Lung (tissue), 11 donors: ENCODE measurements at regions not wholly inside any gene's neighbourhood (a gene's known extent, or its start where the extent isn't known, plus 50 kb on each side); places are given as distances from the start of the nearest gene placed in this dataset.

ENCODE experiments used
- ATAC-seq: fragments of 200-7000 bp; cut with Tn5 transposase; one replicate; pipeline ENCODE4 v1.9.1; 2020; ENCODE audit warnings: moderate number of reproducible peaks; ENCODE audit not compliant: insufficient read depth, low FRiP score
- DNase-seq, 3 donors: peaks; one replicate each; pipeline ENCODE4 v3.0.0-alpha.2; 2013 to 2017
- H3K27ac ChIP-seq, 2 donors: one replicate each; pipeline ENCODE4 v1.5.1; 2013; ENCODE audit warnings: mild to moderate bottlenecking in 2 of 2, moderate library complexity in 2 of 2, control low read depth in 1 of 2, inconsistent platforms in 1 of 2, low read depth in 1 of 2, low read length in 1 of 2
- H3K27me3 ChIP-seq, 3 donors: one replicate each; pipeline ENCODE4 v1.5.1; 2013; ENCODE audit warnings: low read length in 2 of 3; ENCODE audit not compliant: control insufficient read depth in 3 of 3, insufficient read depth in 3 of 3
- H3K36me3 ChIP-seq, 4 donors: one replicate each; pipeline ENCODE4 v1.5.1; 2013; ENCODE audit warnings: low read length in 4 of 4, mild to moderate bottlenecking in 1 of 4, moderate library complexity in 1 of 4; ENCODE audit not compliant: control insufficient read depth in 4 of 4, insufficient read depth in 4 of 4
- H3K4me1 ChIP-seq, 5 donors: one replicate each; pipeline ENCODE4 v1.5.1; 2013; ENCODE audit warnings: low read length in 5 of 5, mild to moderate bottlenecking in 2 of 5, moderate library complexity in 1 of 5; ENCODE audit not compliant: control insufficient read depth in 5 of 5, insufficient read depth in 5 of 5
- H3K4me3 ChIP-seq: one replicate; pipeline ENCODE4 v1.5.1; 2013; ENCODE audit warnings: mild to moderate bottlenecking, control low read depth, moderate library complexity
- H3K9ac ChIP-seq, 2 donors: one replicate each; pipeline ENCODE4 v1.5.1; 2013; ENCODE audit warnings: low read length in 2 of 2, control low read depth in 1 of 2; ENCODE audit not compliant: insufficient read depth in 1 of 2
- H3K9me3 ChIP-seq, 4 donors: one replicate each; pipeline ENCODE4 v1.5.1; 2013; ENCODE audit warnings: low read length in 3 of 4, mild to moderate bottlenecking in 1 of 4, moderate library complexity in 1 of 4; ENCODE audit not compliant: control insufficient read depth in 4 of 4, insufficient read depth in 3 of 4
- CTCF ChIP-seq: IDR thresholded peaks from 2 replicates; pipeline ENCODE4 v1.5.1; 2012; ENCODE audit warnings: mild to moderate bottlenecking; ENCODE audit errors: control extremely low read depth, extremely low read depth
- WGBS, 2 donors: extraction: QIAGEN DNeasy Blood & Tissue Kit; methylation state at CpG; one replicate each; pipeline ENCODE4 v1.1.7; 2013; 5-methylcytosine and 5-hydroxymethylcytosine counted together
- donor health status: control.
- donor health status: control.
- donor health status: Bipolar disorder and iron deficiency.
- donor health status: healthy.
- donor health status: DM: yes; HTN: yes; CAD: no.

GRCh38 chr2:215879331-215879730 is 134.0 kb downstream of the MREG start:
- 51 to 83% methylated on average over 1 of the region's 1 CpG for WGBS, 2 donors
- H3K4me1 ChIP-seq: peaks cover 0 to 33% (median 7%) of the 10 kb centered on the region in 5 donors
- no peaks in the 10 kb centered on the region for H3K27me3 ChIP-seq
- H3K36me3 ChIP-seq: no peaks in the 10 kb centered on the region
- no peak for ATAC-seq
- peak in 2 of 3 donors; percentile 60 to 82 for DNase-seq
- no peak overlapping the region for H3K27ac ChIP-seq
- no peak overlapping the region for H3K9ac ChIP-seq
- H3K9me3 ChIP-seq: peaks cover 0 to 5% (median 2%) of the 10 kb centered on the region in 4 donors
- no peak overlapping the region for H3K4me3 ChIP-seq
- TF ChIP-seq CTCF: no peak

GRCh38 chr2:215878476-215879063 is 134.8 kb downstream of the MREG start:
- Histone ChIP-seq H3K27me3 (no peaks in the 10 kb centered on the region), H3K4me3 (no peak overlapping the region), H3K36me3 (no peaks in the 10 kb centered on the region), H3K4me1 (peaks cover 0 to 27% (median 2%) of the 10 kb centered on the region in 5 donors), H3K9me3 (peaks cover 0 to 5% (median 2%) of the 10 kb centered on the region in 4 donors), H3K27ac (no peak overlapping the region), H3K9ac (no peak overlapping the region)
- WGBS, 2 donors: 82 to 87% methylated on average over 4 of the region's 4 CpGs
- DNase-seq: no peak
- no peak for TF ChIP-seq CTCF
- no peak for ATAC-seq

GRCh38 chr2:215876937-215877238 is 136.5 kb downstream of the MREG start:
- ATAC-seq: no peak
- no peak overlapping the region for H3K4me3 ChIP-seq
- no peaks in the 10 kb centered on the region for H3K36me3 ChIP-seq
- no peaks in the 10 kb centered on the region for H3K27me3 ChIP-seq
- DNase-seq: no peak
- no peak overlapping the region for H3K9ac ChIP-seq
- no peak for TF ChIP-seq CTCF
- peaks cover 0 to 27% (median 0%) of the 10 kb centered on the region in 5 donors for H3K4me1 ChIP-seq
- H3K27ac ChIP-seq: no peak overlapping the region
- H3K9me3 ChIP-seq: peaks cover 0 to 5% (median 2%) of the 10 kb centered on the region in 4 donors
- 83% methylated on average over 1 of the region's 1 CpG for WGBS, 2 donors
